Testis (tissue), 2 donors: ENCODE measurements at regions not wholly inside any gene's neighbourhood (a gene's known extent, or its start where the extent isn't known, plus 50 kb on each side); places are given as distances from the start of the nearest gene placed in this dataset.

Experiments used
- DNase-seq: peaks from one replicate; pipeline ENCODE4 v3.0.0-alpha.2; 2019
- H3K27ac ChIP-seq, 2 donors: fragments of 200-600 bp; sonication (generic); one replicate each; pipeline ENCODE4 v1.5.1; 2019
- H3K27me3 ChIP-seq: fragments of 200-600 bp; sonication (generic); one replicate; pipeline ENCODE4 v1.5.1; 2019
- H3K36me3 ChIP-seq: fragments of 200-600 bp; sonication (generic); one replicate; pipeline ENCODE4 v1.5.1; 2017; ENCODE audit warnings: low read depth; ENCODE audit errors: missing control alignments
- H3K4me1 ChIP-seq: fragments of 200-600 bp; sonication (generic); one replicate; pipeline ENCODE4 v1.5.1; 2019
- H3K4me3 ChIP-seq, 2 donors: fragments of 200-600 bp; sonication (generic); one replicate each; pipeline ENCODE4 v1.5.1; 2017 to 2019
- H3K9me3 ChIP-seq: fragments of 200-600 bp; sonication (generic); one replicate; pipeline ENCODE4 v1.5.1; 2017
- CTCF ChIP-seq, 3 experiments: fragments of 450-650 bp in 2 of 3; fragments of 200-600 bp in 1 of 3; sonication (generic) in 1 of 3; IDR thresholded peaks; one replicate each; pipeline ENCODE4 v1.5.1; 2016 to 2019; ENCODE audit warnings: antibody characterized with exemption in 3 of 3, mild to moderate bottlenecking in 2 of 3, moderate library complexity in 1 of 3
- POLR2A ChIP-seq: fragments of 450-650 bp; IDR thresholded peaks from one replicate; pipeline ENCODE4 v1.6.1; 2017; ENCODE audit warnings: antibody characterized with exemption, mild to moderate bottlenecking, moderate library complexity
- WGBS, 2 donors: methylation state at CpG; one replicate each; pipeline ENCODE4 v1.1.5; 2018; 5-methylcytosine and 5-hydroxymethylcytosine counted together
- intact Hi-C: fragments of 100-400 bp; cut with DNase I; formaldehyde crosslinking; loops from one replicate; pipeline ENCODE4 v1.15.1; 2023; ENCODE audit warnings: low total_unique reads

- no peaks in the 10 kb centered on the region for H3K9me3 ChIP-seq
- no peak for TF ChIP-seq POLR2A
- TF ChIP-seq CTCF (IDR thresholded peaks at IDR 0.05), result no peak
- H3K4me3 ChIP-seq, result no peak overlapping the region
- intact Hi-C loops, result no loop called here
- H3K27me3 ChIP-seq, result no peaks in the 10 kb centered on the region
- H3K36me3 ChIP-seq, result no peaks in the 10 kb centered on the region
- DNase-seq, result no peak
- H3K4me1 ChIP-seq, result no peaks in the 10 kb centered on the region
- no peak overlapping the region for H3K27ac ChIP-seq
Observed at GRCh38 chr2:160878618-160879017, 281.6 kb upstream of the TANK start.

- Histone ChIP-seq H3K4me1 (no peaks in the 10 kb centered on the region), H3K27me3 (no peaks in the 10 kb centered on the region), H3K36me3 (no peaks in the 10 kb centered on the region), H3K4me3 (no peak overlapping the region), H3K9me3 (no peaks in the 10 kb centered on the region), H3K27ac (no peak overlapping the region)
- TF ChIP-seq POLR2A (no peak), CTCF (IDR thresholded peaks at IDR 0.05) (no peak)
- intact Hi-C loops, result no loop called here
- no peak for DNase-seq
- 78 to 81% methylated on average over 3 of the region's 3 CpGs for WGBS, 2 donors
Observed at GRCh38 chr2:160882906-160883305, 277.3 kb upstream of the TANK start.

GRCh38 chr2:160884056-160884455, 276.2 kb upstream of the TANK start:
- no peaks in the 10 kb centered on the region for H3K9me3 ChIP-seq
- no peak overlapping the region for H3K4me3 ChIP-seq
- no peak for DNase-seq
- no peaks in the 10 kb centered on the region for H3K27me3 ChIP-seq
- WGBS, 2 donors, result 80 to 81% methylated on average over 6 of the region's 6 CpGs
- no peaks in the 10 kb centered on the region for H3K36me3 ChIP-seq
- H3K27ac ChIP-seq, result no peak overlapping the region
- intact Hi-C loops, result no loop called here
- no peaks in the 10 kb centered on the region for H3K4me1 ChIP-seq
- no peak for TF ChIP-seq CTCF (IDR thresholded peaks at IDR 0.05)
- TF ChIP-seq POLR2A, result no peak

- H3K9me3 ChIP-seq, result no peaks in the 10 kb centered on the region
- DNase-seq, result no peak
- 94 to 98% methylated on average over 4 of the region's 4 CpGs for WGBS, 2 donors
- H3K4me3 ChIP-seq, result no peak overlapping the region
- no peaks in the 10 kb centered on the region for H3K27me3 ChIP-seq
- TF ChIP-seq POLR2A (no peak), CTCF (IDR thresholded peaks at IDR 0.05) (no peak)
- intact Hi-C loops, result no loop called here
- H3K36me3 ChIP-seq, result no peaks in the 10 kb centered on the region
- H3K27ac ChIP-seq, result no peak overlapping the region
- no peaks in the 10 kb centered on the region for H3K4me1 ChIP-seq
Observed at GRCh38 chr2:160889439-160890170, 270.6 kb upstream of the TANK start.

- Histone ChIP-seq H3K27me3 (no peaks in the 10 kb centered on the region), H3K9me3 (no peaks in the 10 kb centered on the region), H3K4me1 (no peaks in the 10 kb centered on the region), H3K36me3 (no peaks in the 10 kb centered on the region), H3K27ac (no peak overlapping the region), H3K4me3 (no peak overlapping the region)
- DNase-seq, result no peak
- intact Hi-C loops, result no loop called here
- TF ChIP-seq CTCF (IDR thresholded peaks at IDR 0.05) (no peak), POLR2A (no peak)
- WGBS, 2 donors, result 82 to 84% methylated on average over 3 of the region's 3 CpGs
Observed at GRCh38 chr2:160890667-160891352, 269.4 kb upstream of the TANK start.
